Calu3 (cell line): ENCODE measurements at regions not wholly inside any gene's neighbourhood (a gene's known extent, or its start where the extent isn't known, plus 50 kb on each side); places are given as distances from the start of the nearest gene placed in this dataset.

ENCODE experiments used
- BruUV-seq: library from RNA; stranded (reverse); fragments of 400-500 nt; replicated peaks from 2 replicates; lab custom pipeline; 2021; lab: Mats Ljungman, UMichigan
- CTCF ChIA-PET: fragments of 300-600 bp; sonication (Branson Sonifier 250); formaldehyde crosslinking; loops from one replicate; lab custom pipeline; 2022; ENCODE audit warnings: antibody characterized with exemption; lab: Charles Lee
- DNase-seq: peaks from one replicate; pipeline ENCODE4 v3.0.0; 2022
- H3K27ac Mint-ChIP-seq: one replicate; pipeline ENCODE4 v1.8.0; 2022; ENCODE audit warnings: mixed read lengths; ENCODE audit not compliant: unreplicated experiment
- H3K27me3 Mint-ChIP-seq: one replicate; pipeline ENCODE4 v1.8.0; 2022; ENCODE audit warnings: mixed read lengths; ENCODE audit not compliant: unreplicated experiment
- H3K36me3 Mint-ChIP-seq: one replicate; pipeline ENCODE4 v1.8.0; 2022; ENCODE audit warnings: mild to moderate bottlenecking, moderate library complexity, mixed read lengths; ENCODE audit not compliant: insufficient read depth, unreplicated experiment
- H3K4me1 Mint-ChIP-seq: one replicate; pipeline ENCODE4 v1.8.0; 2022; ENCODE audit warnings: mild to moderate bottlenecking, low read depth, mixed read lengths; ENCODE audit not compliant: unreplicated experiment
- H3K4me3 Mint-ChIP-seq: one replicate; pipeline ENCODE4 v1.8.0; 2022; ENCODE audit warnings: mild to moderate bottlenecking, low read depth, moderate library complexity, mixed read lengths; ENCODE audit not compliant: unreplicated experiment
- H3K9me3 Mint-ChIP-seq: one replicate; pipeline ENCODE4 v1.8.0; 2022; ENCODE audit warnings: low read depth, mixed read lengths; ENCODE audit not compliant: unreplicated experiment
- intact Hi-C: fragments of 100-400 bp; cut with micrococcal nuclease; formaldehyde crosslinking; loops from one replicate; pipeline ENCODE4 v1.10.0; 2022; ENCODE audit not compliant: unreplicated experiment
- TF ChIP-seq, protein P1 (sequence below): fragments of 200-600 bp; IDR thresholded peaks from one replicate; pipeline ENCODE4 v1.8.0; 2022; ENCODE audit warnings: antibody characterized with exemption; ENCODE audit not compliant: unreplicated experiment

DNA sequence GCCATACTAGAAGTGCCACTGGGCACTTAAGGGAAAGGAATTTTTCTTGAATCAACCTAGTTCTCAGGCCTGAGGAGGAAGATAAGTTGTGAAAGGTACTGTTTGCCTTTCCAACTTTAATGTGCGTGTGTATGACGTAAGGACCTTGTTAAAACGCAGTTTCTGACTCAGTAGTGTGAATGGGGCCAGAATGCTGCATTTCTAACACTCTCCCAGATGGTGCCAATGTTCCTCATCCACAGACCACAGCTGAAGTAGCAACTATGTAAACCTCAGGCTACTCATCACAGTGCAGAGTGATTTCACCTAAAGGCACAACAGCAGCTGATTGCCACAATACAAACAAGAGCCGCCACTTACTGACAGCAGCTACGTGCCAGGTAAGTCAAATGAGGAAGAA lies 103.6 kb downstream of the OTOL1 start:
- H3K36me3 Mint-ChIP-seq: no peaks in the 10 kb centered on the region
- DNase-seq: no peak
- intact Hi-C loops: no loop called here
- CTCF ChIA-PET: no interaction called here
- no peak overlapping the region for H3K27ac Mint-ChIP-seq
- no peaks in the 10 kb centered on the region for H3K9me3 Mint-ChIP-seq
- no peaks in the 10 kb centered on the region for H3K4me1 Mint-ChIP-seq
- no TSS peak for BruUV-seq
- no peak overlapping the region for H3K4me3 Mint-ChIP-seq
- no peaks in the 10 kb centered on the region for H3K27me3 Mint-ChIP-seq
- TF ChIP-seq, protein P1, sequence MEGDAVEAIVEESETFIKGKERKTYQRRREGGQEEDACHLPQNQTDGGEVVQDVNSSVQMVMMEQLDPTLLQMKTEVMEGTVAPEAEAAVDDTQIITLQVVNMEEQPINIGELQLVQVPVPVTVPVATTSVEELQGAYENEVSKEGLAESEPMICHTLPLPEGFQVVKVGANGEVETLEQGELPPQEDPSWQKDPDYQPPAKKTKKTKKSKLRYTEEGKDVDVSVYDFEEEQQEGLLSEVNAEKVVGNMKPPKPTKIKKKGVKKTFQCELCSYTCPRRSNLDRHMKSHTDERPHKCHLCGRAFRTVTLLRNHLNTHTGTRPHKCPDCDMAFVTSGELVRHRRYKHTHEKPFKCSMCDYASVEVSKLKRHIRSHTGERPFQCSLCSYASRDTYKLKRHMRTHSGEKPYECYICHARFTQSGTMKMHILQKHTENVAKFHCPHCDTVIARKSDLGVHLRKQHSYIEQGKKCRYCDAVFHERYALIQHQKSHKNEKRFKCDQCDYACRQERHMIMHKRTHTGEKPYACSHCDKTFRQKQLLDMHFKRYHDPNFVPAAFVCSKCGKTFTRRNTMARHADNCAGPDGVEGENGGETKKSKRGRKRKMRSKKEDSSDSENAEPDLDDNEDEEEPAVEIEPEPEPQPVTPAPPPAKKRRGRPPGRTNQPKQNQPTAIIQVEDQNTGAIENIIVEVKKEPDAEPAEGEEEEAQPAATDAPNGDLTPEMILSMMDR: no peak

DNA sequence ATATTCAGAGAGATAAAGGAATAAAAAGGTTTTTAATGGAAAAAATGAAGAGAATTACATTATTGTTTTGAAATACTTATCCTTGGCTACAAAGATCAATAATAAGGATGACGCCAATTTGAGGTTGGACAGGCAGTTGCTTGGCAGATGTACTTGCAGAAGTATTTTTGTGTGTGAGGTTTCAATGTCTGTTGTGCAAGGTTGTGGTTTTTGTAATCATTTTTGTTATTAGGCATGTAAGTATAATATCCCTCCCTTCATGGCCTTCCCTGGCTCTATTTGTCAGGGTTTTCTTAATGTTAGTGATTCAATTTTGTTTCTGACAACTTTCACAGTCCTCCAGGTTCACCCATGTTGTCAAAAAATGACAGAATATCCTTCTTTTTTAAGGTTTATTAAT lies 105.9 kb downstream of the OTOL1 start:
- Mint-ChIP-seq H3K36me3 (no peaks in the 10 kb centered on the region), H3K4me1 (no peaks in the 10 kb centered on the region), H3K27me3 (no peaks in the 10 kb centered on the region), H3K27ac (no peak overlapping the region), H3K4me3 (no peak overlapping the region), H3K9me3 (no peaks in the 10 kb centered on the region)
- TF ChIP-seq, protein P1: no peak
- CTCF ChIA-PET: no interaction called here
- BruUV-seq: no TSS peak
- intact Hi-C loops: no loop called here
- no peak for DNase-seq

- Mint-ChIP-seq H3K4me1 (no peaks in the 10 kb centered on the region), H3K36me3 (no peaks in the 10 kb centered on the region), H3K27me3 (no peaks in the 10 kb centered on the region), H3K9me3 (no peaks in the 10 kb centered on the region), H3K27ac (no peak overlapping the region), H3K4me3 (no peak overlapping the region)
- TF ChIP-seq, protein P1: no peak
- DNase-seq: no peak
- no TSS peak for BruUV-seq
- CTCF ChIA-PET: no interaction called here
- intact Hi-C loops: no loop called here
These were observed 106.3 kb downstream of the OTOL1 start for GRCh38 chr3:161602918-161603317.

GRCh38 chr3:161607056-161607455 lies 110.4 kb downstream of the OTOL1 start:
- H3K9me3 Mint-ChIP-seq: peaks cover 5% of the 10 kb centered on the region
- CTCF ChIA-PET: no interaction called here

More at GRCh38 chr3:161607056-161607455, 110.4 kb downstream of the OTOL1 start:
- Mint-ChIP-seq H3K36me3 (no peaks in the 10 kb centered on the region), H3K27me3 (no peaks in the 10 kb centered on the region), H3K4me3 (no peak overlapping the region), H3K4me1 (no peaks in the 10 kb centered on the region), H3K27ac (no peak overlapping the region)
- TF ChIP-seq, protein P1: no peak
- BruUV-seq: no TSS peak
- no peak for DNase-seq
- intact Hi-C loops: no loop called here
